Body of pancreas (tissue), 4 donors: ENCODE measurements at regions not wholly inside any gene's neighbourhood (a gene's known extent, or its start where the extent isn't known, plus 50 kb on each side); places are given as distances from the start of the nearest gene placed in this dataset.

Experiments used
- ATAC-seq: fragments of 150-250 bp; one replicate; pipeline ENCODE4 v1.9.1; 2016
- DNase-seq, 4 donors: peaks; one replicate each; pipeline ENCODE4 v3.0.0-alpha.2; 2019
- H3K27ac ChIP-seq, 4 donors: fragments of 200-600 bp; sonication (generic); 1 replicate in 3 of 4; 2 replicates in 1 of 4; pipeline versions ENCODE4 v1.5.1 to v1.6.1; 2016 to 2019; ENCODE audit warnings: mild to moderate bottlenecking in 1 of 4, mixed read lengths in 1 of 4, moderate library complexity in 1 of 4
- H3K27me3 ChIP-seq, 2 donors: fragments of 200-600 bp; sonication (generic); one replicate each; pipeline ENCODE4 v1.6.0; 2016; ENCODE audit warnings: mild to moderate bottlenecking in 1 of 2
- H3K36me3 ChIP-seq, 2 donors: fragments of 200-600 bp; sonication (generic); replicated peaks in 1 of 2; 2 replicates each; pipeline ENCODE4 v1.5.1; 2016; ENCODE audit warnings: low read depth in 2 of 2; ENCODE audit not compliant: insufficient read depth in 1 of 2
- H3K4me1 ChIP-seq: fragments of 200-600 bp; sonication (generic); one replicate; pipeline ENCODE4 v1.6.0; 2016
- H3K4me3 ChIP-seq, 2 donors: fragments of 200-600 bp; sonication (generic); 1 replicate in 1 of 2; 2 replicates in 1 of 2; pipeline ENCODE4 v1.5.1; 2016 to 2019
- H3K9me3 ChIP-seq, 3 donors: fragments of 200-600 bp; sonication (generic); 1 replicate in 2 of 3; 2 replicates in 1 of 3; pipeline ENCODE4 v1.5.1; 2016
- POLR2A ChIP-seq, 3 donors: fragments of 450-650 bp; IDR thresholded peaks; one replicate each; pipeline ENCODE4 v1.6.1; 2016; ENCODE audit warnings: antibody characterized with exemption in 3 of 3, mild to moderate bottlenecking in 2 of 3
- WGBS, 2 donors: methylation state at CpG; one replicate each; pipeline ENCODE4 v1.1.5; 2017; 5-methylcytosine and 5-hydroxymethylcytosine counted together
- intact Hi-C: fragments of 100-400 bp; cut with DNase I; formaldehyde crosslinking; loops from one replicate; pipeline ENCODE4 v1.15.1; 2023
- TF ChIP-seq, protein P1 (sequence below), 7 experiments: fragments of 450-650 bp in 4 of 7; fragments of 200-600 bp in 3 of 7; sonication (generic) in 3 of 7; IDR thresholded peaks; one replicate each; pipeline ENCODE4 v1.5.1; 2016 to 2019; ENCODE audit warnings: antibody characterized with exemption in 7 of 7

DNA sequence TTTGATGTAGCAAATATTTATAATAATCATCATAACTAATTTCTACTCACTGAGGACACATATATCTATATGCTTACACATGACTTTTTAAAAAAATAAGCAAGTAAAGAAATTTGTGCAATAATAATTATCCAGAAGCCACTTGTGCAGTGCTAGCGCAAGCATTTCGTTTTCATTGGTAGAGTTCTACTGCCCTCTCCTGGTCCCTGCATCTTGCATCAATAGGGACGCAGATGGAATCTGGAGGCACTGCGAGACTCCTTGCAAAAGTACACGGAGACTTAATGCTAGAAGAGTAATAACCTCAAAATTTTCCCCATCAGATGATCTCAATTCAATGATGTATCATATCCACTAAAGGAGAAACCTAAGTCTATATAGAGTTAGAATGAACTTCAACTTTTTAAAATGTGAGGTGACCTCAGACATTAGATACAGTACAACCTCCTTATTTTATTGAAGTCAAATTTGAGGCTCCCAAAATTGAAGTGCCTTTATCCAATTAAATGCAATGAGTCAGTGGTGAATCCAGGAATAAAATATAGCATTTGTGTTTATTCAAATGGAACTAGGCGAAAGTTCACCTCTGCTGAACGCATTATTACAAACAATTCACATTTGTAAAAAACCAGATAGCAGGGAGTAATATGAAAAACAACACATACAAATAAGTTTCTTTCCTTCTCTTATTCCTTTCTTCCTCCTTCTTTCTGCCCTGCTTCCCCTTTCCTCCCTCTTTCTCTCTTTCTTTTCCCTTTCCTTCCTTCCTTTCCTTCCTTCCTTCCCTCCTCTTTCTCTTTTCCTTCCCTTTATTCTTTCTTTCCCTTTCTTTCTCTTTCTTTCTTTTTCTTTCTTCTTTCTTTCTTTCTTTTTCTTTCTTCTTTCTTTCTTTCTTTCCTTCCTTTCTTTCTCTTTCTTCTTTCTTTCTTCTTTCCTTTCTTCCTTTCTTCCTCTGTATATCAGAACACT is 450.0 kb downstream of the ANKRD50 start:
- H3K4me3 ChIP-seq: no peak overlapping the region
- H3K27me3 ChIP-seq: no peaks in the 10 kb centered on the region
- no peak for TF ChIP-seq POLR2A (IDR thresholded peaks at IDR 0.05)
- TF ChIP-seq, protein P1, sequence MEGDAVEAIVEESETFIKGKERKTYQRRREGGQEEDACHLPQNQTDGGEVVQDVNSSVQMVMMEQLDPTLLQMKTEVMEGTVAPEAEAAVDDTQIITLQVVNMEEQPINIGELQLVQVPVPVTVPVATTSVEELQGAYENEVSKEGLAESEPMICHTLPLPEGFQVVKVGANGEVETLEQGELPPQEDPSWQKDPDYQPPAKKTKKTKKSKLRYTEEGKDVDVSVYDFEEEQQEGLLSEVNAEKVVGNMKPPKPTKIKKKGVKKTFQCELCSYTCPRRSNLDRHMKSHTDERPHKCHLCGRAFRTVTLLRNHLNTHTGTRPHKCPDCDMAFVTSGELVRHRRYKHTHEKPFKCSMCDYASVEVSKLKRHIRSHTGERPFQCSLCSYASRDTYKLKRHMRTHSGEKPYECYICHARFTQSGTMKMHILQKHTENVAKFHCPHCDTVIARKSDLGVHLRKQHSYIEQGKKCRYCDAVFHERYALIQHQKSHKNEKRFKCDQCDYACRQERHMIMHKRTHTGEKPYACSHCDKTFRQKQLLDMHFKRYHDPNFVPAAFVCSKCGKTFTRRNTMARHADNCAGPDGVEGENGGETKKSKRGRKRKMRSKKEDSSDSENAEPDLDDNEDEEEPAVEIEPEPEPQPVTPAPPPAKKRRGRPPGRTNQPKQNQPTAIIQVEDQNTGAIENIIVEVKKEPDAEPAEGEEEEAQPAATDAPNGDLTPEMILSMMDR (IDR thresholded peaks at IDR 0.05): peak; percentile 47 to 85 (median 76)
- ATAC-seq (peak; percentile 89), DNase-seq (peak; percentile 66 to 69 (median 67))
- no peak overlapping the region for H3K27ac ChIP-seq
- no peaks in the 10 kb centered on the region for H3K36me3 ChIP-seq
- intact Hi-C loops: loop anchor here (10.0 kb wide), 1 partner anchor 488 kb away; no protein-coding TSS in a partner anchor
- no peaks in the 10 kb centered on the region for H3K9me3 ChIP-seq
- H3K4me1 ChIP-seq: no peaks in the 10 kb centered on the region
- WGBS, 2 donors: 12 to 13% methylated on average over 7 of the region's 7 CpGs

DNA sequence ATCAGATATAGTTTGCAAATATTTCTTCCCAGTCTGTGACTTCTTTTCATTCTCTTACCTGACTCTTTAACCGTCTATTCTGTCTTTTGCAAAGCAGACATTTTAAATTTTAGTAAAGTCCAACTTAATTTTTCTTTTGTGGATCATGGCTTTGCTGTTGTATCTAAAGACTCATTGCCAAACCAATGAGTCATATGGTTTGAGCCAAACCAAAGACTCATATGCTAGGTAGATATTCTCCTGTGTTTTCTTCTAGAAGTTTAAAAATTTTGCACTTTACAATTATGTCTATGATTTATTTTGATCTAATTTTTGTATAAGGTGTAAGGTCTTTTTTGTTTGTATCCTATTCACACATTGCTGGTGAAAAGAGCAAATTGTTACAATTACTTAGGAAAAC is 446.8 kb downstream of the ANKRD50 start:
- TF ChIP-seq, protein P1 (IDR thresholded peaks at IDR 0.05): no peak
- TF ChIP-seq POLR2A (IDR thresholded peaks at IDR 0.05): no peak
- Histone ChIP-seq H3K4me1 (no peaks in the 10 kb centered on the region), H3K4me3 (no peak overlapping the region), H3K27me3 (no peaks in the 10 kb centered on the region), H3K9me3 (no peaks in the 10 kb centered on the region), H3K36me3 (no peaks in the 10 kb centered on the region), H3K27ac (no peak overlapping the region)
- ATAC-seq (no peak), DNase-seq (no peak)
- intact Hi-C loops: loop anchor here (10.0 kb wide), 1 partner anchor 491 kb away; no protein-coding TSS in a partner anchor
- WGBS, 2 donors: 53 to 57% methylated on average over 1 of the region's 1 CpG

DNA sequence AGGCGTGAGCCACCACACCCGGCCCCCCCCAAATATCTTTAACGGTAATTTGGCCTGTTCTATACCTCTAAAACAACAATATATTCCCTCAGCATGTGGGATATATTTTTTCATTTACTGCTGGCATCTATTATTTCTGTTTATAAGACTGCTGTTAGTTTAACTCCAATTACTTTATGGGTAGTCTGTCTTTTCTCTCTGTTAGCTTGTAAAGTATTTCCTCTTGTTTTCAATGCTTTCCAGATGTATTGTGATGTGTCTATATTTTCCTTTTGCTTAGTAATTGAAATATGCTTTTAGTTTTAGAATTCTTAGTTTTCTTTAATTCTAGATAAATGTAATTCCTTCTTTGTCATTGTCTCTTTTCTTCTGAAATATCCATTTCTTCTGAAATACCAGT is 445.8 kb downstream of the ANKRD50 start:
- 66 to 98% methylated on average over 3 of the region's 3 CpGs for WGBS, 2 donors
- Histone ChIP-seq H3K27me3 (no peaks in the 10 kb centered on the region), H3K27ac (no peak overlapping the region), H3K4me1 (no peaks in the 10 kb centered on the region), H3K4me3 (no peak overlapping the region), H3K9me3 (no peaks in the 10 kb centered on the region), H3K36me3 (no peaks in the 10 kb centered on the region)
- intact Hi-C loops: loop anchor here (10.0 kb wide), 1 partner anchor 492 kb away; no protein-coding TSS in a partner anchor
- TF ChIP-seq, protein P1 (IDR thresholded peaks at IDR 0.05): no peak
- TF ChIP-seq POLR2A (IDR thresholded peaks at IDR 0.05): no peak
- no peak for ATAC-seq
- DNase-seq: no peak

DNA sequence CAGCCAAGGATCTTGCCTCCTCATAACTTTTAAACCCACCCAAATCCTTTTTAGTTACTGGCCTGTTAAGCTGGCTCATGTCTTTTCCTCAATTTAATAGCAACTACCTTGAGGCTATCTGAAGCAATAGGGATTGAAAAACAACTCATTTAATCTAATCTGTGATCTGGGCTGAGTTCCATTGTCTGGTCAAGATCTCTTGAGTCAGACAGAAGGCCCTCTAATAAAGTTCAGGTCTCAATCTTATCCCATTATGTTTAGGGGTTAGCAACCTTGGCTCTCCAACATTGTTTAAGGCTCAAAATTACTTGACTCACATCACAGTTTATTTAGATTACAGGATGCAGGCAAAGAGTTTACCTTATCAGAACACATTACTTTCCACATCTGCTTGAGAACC is 436.1 kb downstream of the ANKRD50 start:
- Histone ChIP-seq H3K36me3 (no peaks in the 10 kb centered on the region), H3K27ac (no peak overlapping the region), H3K4me3 (no peak overlapping the region), H3K27me3 (no peaks in the 10 kb centered on the region), H3K4me1 (no peaks in the 10 kb centered on the region), H3K9me3 (no peaks in the 10 kb centered on the region)
- TF ChIP-seq, protein P1 (IDR thresholded peaks at IDR 0.05): no peak
- no peak for TF ChIP-seq POLR2A (IDR thresholded peaks at IDR 0.05)
- no peak for DNase-seq
- ATAC-seq: no peak
- intact Hi-C loops: no loop called here
